ENCODE measurements at regions not wholly inside any gene's neighbourhood (a gene's known extent, or its start where the extent isn't known, plus 50 kb on each side); places are given as distances from the start of the nearest gene placed in this dataset.
"Not testable (repeated sequence)": the region's sequence is repeated elsewhere in the genome, so short reads cannot be mapped to it uniquely, and the experiment has no call there.

GRCh38 chr4:38532908-38533499 is 131.0 kb upstream of the KLF3 start:
- WGBS, 5 donors = 70 to 78% (median 73%) methylated on average over 6 of the region's 6 CpGs
- Histone ChIP-seq H3K36me3 (no peaks in the 10 kb centered on the region), H3K4me3 (no peak overlapping the region), H3K9me3 (no peaks in the 10 kb centered on the region), H3K27ac (no peak overlapping the region), H3K4me1 (peaks cover 8 to 40% (median 18%) of the 10 kb centered on the region in 6 donors), H3K27me3 (replicated peaks in 1 of 7) (no peaks in the 10 kb centered on the region)
- DNase-seq = no peak
- no peak for TF ChIP-seq POLR2A (IDR thresholded peaks at IDR 0.05)
- TF ChIP-seq CTCF (IDR thresholded peaks at IDR 0.05 in 8 of 11, conservative IDR thresholded peaks at IDR 0.05 in 3 of 11) = no peak
- TF ChIP-seq POLR2AphosphoS5 (IDR thresholded peaks at IDR 0.05) = no peak
- intact Hi-C loops (cut with DNase I; ENCODE audit: low total_unique reads) = no loop called here

GRCh38 chr4:38534344-38535045 is 129.5 kb upstream of the KLF3 start:
- Histone ChIP-seq H3K27me3 (replicated peaks in 1 of 7) (no peaks in the 10 kb centered on the region), H3K27ac (no peak overlapping the region), H3K36me3 (no peaks in the 10 kb centered on the region), H3K4me3 (no peak overlapping the region), H3K4me1 (peaks cover 8 to 25% (median 11%) of the 10 kb centered on the region in 6 donors), H3K9me3 (no peaks in the 10 kb centered on the region)
- no peak for DNase-seq
- intact Hi-C loops (cut with DNase I; ENCODE audit: low total_unique reads) = no loop called here
- WGBS, 5 donors = 56 to 92% (median 75%) methylated on average over 3 of the region's 3 CpGs
- TF ChIP-seq CTCF (IDR thresholded peaks at IDR 0.05 in 8 of 11, conservative IDR thresholded peaks at IDR 0.05 in 3 of 11) = no peak
- no peak for TF ChIP-seq POLR2AphosphoS5 (IDR thresholded peaks at IDR 0.05)
- no peak for TF ChIP-seq POLR2A (IDR thresholded peaks at IDR 0.05)

GRCh38 chr4:38535071-38535470 is 128.9 kb upstream of the KLF3 start:
- intact Hi-C loops (cut with DNase I; ENCODE audit: low total_unique reads); H3K36me3 ChIP-seq; DNase-seq; H3K4me3 ChIP-seq; H3K27me3 ChIP-seq (replicated peaks in 1 of 7); H3K9me3 ChIP-seq; H3K27ac ChIP-seq: not testable (repeated sequence)
- H3K4me1 ChIP-seq = peaks cover 3 to 19% (median 5%) of the 10 kb centered on the region in 6 donors
- 89 to 100% (median 92%) methylated on average over 1 of the region's 1 CpG for WGBS, 5 donors

- intact Hi-C loops (cut with DNase I; ENCODE audit: low total_unique reads) = no loop called here
- peaks cover 0 to 13% (median under 1%) of the 10 kb centered on the region in 6 donors for H3K4me1 ChIP-seq
- DNase-seq = no peak
- no peaks in the 10 kb centered on the region for H3K9me3 ChIP-seq
- no peaks in the 10 kb centered on the region for H3K27me3 ChIP-seq (replicated peaks in 1 of 7)
- TF ChIP-seq POLR2AphosphoS5 (IDR thresholded peaks at IDR 0.05) (no peak), CTCF (IDR thresholded peaks at IDR 0.05 in 8 of 11, conservative IDR thresholded peaks at IDR 0.05 in 3 of 11) (no peak), POLR2A (IDR thresholded peaks at IDR 0.05) (no peak)
- 83 to 100% (median 93%) methylated on average over 5 of the region's 5 CpGs for WGBS, 5 donors
- H3K27ac ChIP-seq = no peak overlapping the region
- no peak overlapping the region for H3K4me3 ChIP-seq
- H3K36me3 ChIP-seq = no peaks in the 10 kb centered on the region
Measured at GRCh38 chr4:38535717-38536116, 128.3 kb upstream of the KLF3 start.

Data from spleen (tissue), 11 donors.